K562 (cell line): ENCODE measurements at regions not wholly inside any gene's neighbourhood (a gene's known extent, or its start where the extent isn't known, plus 50 kb on each side); places are given as distances from the start of the nearest gene placed in this dataset.

Source experiments
- CTCF ChIP-seq, 3 experiments: IDR thresholded peaks in 2 of 3; conservative IDR thresholded peaks in 1 of 3; 2 replicates each; pipeline ENCODE4 v1.5.1; 2011 to 2012; ENCODE audit warnings: low read length in 3 of 3, mild to moderate bottlenecking in 3 of 3, control low read depth in 2 of 3, improper control_type of control experiment in 1 of 3, inconsistent platforms in 1 of 3, low read depth in 1 of 3, mixed read lengths in 1 of 3, moderate library complexity in 1 of 3; ENCODE audit not compliant: insufficient read depth in 2 of 3
- EZH2 ChIP-seq: IDR thresholded peaks from 2 replicates; pipeline ENCODE4 v1.6.1; 2012; ENCODE audit warnings: low read depth, mild to moderate bottlenecking, inconsistent platforms, low read length, borderline replicate concordance
- JUN ChIP-seq, 2 experiments: sonication (generic) in 1 of 2; formaldehyde crosslinking in 1 of 2; IDR thresholded peaks; 2 replicates each; pipeline versions ENCODE4 v1.6.1 to v1.8.0; 2012 to 2022; ENCODE audit warnings: borderline replicate concordance in 2 of 2, mild to moderate bottlenecking in 2 of 2, improper control_type of control experiment in 1 of 2, low read depth in 1 of 2, low read length in 1 of 2, missing genetic modification reagents in 1 of 2
- NCOA2 ChIP-seq, 2 experiments: fragments of 450-650 bp; IDR thresholded peaks; 2 replicates each; pipeline ENCODE4 v1.6.1; 2018; ENCODE audit warnings: mild to moderate bottlenecking in 2 of 2, moderate library complexity in 1 of 2; ENCODE audit not compliant: partially characterized antibody in 2 of 2
- NR1H2 ChIP-seq: sonication (generic); formaldehyde crosslinking; IDR thresholded peaks from 2 replicates; pipeline ENCODE4 v1.4.0; 2020; ENCODE audit warnings: mild to moderate bottlenecking, missing genetic modification reagents
- POLR2AphosphoS5 ChIP-seq: IDR thresholded peaks from 2 replicates; pipeline ENCODE4 v1.6.1; 2011; ENCODE audit warnings: mild to moderate bottlenecking, low read depth, low read length, moderate library complexity; ENCODE audit not compliant: control insufficient read depth, insufficient read depth
- SMARCB1 ChIP-seq: IDR thresholded peaks from 2 replicates; pipeline ENCODE4 v1.6.1; 2011; ENCODE audit warnings: improper control_type of control experiment, low read depth; ENCODE audit not compliant: insufficient read length
- STAG1 ChIP-seq: sonication (generic); formaldehyde crosslinking; IDR thresholded peaks from 2 replicates; pipeline ENCODE4 v1.5.0; 2020; ENCODE audit warnings: missing genetic modification reagents, borderline replicate concordance
- ZNF384 ChIP-seq: IDR thresholded peaks from 2 replicates; pipeline ENCODE4 v1.6.1; 2012; ENCODE audit warnings: low read depth, low read length, improper control_type of control experiment
- TF ChIP-seq, protein P1 (sequence below): fragments of 450-650 bp; IDR thresholded peaks from 2 replicates; pipeline ENCODE4 v1.6.1; 2016; ENCODE audit warnings: mild to moderate bottlenecking
- TF ChIP-seq, protein P2 (sequence below): sonication (generic); formaldehyde crosslinking; IDR thresholded peaks from 2 replicates; pipeline ENCODE4 v1.8.1; 2023; ENCODE audit warnings: mild to moderate bottlenecking, missing genetic modification reagents

DNA sequence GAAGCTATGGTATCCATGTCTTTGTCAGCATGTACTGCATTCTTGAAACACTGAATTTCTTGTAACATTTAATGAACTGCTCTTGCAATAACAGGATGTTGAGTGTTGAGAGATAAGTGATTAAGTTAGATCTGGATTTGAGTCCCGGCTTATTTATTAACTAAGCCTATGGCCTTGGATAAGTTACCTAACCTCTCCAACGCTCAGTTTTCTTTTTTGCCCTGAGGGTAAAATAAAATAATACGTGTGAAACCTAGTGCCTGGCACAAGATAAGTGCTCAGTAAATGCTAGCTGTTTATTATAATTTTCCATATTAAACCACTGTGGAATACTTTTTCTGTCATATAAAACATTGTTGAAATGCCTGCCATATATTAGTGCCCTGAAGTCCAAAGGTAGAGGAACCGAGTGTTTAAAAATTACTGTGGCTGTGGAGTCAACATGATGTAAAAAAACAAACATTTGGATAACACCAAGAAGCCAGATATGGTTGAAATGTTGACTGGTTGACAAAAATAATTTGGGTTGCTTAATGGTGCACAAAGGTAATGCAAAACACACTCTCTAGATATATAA, 58.6 kb upstream of the ALB start:
- TF ChIP-seq NR1H2 (CRISPR knock-in tag) (no peak), SMARCB1 (no peak), JUN (IDR thresholded peaks at IDR 0.05; ENCODE audit: borderline replicate concordance, low read depth, low read length) (no peak), JUN (CRISPR knock-in tag; IDR thresholded peaks at IDR 0.05; ENCODE audit: borderline replicate concordance) (no peak), NCOA2 (IDR thresholded peaks at IDR 0.05; ENCODE audit: partially characterized antibody in 2 of 2) (no peak), CTCF (IDR thresholded peaks at IDR 0.05 in 2 of 3, conservative IDR thresholded peaks at IDR 0.05 in 1 of 3; ENCODE audit: insufficient read depth in 2 of 3, low read depth in 1 of 3, low read length in 3 of 3) (no peak), ZNF384 (no peak), POLR2AphosphoS5 (no peak), STAG1 (CRISPR knock-in tag) (no peak), EZH2 (no peak)
- TF ChIP-seq, protein P1, sequence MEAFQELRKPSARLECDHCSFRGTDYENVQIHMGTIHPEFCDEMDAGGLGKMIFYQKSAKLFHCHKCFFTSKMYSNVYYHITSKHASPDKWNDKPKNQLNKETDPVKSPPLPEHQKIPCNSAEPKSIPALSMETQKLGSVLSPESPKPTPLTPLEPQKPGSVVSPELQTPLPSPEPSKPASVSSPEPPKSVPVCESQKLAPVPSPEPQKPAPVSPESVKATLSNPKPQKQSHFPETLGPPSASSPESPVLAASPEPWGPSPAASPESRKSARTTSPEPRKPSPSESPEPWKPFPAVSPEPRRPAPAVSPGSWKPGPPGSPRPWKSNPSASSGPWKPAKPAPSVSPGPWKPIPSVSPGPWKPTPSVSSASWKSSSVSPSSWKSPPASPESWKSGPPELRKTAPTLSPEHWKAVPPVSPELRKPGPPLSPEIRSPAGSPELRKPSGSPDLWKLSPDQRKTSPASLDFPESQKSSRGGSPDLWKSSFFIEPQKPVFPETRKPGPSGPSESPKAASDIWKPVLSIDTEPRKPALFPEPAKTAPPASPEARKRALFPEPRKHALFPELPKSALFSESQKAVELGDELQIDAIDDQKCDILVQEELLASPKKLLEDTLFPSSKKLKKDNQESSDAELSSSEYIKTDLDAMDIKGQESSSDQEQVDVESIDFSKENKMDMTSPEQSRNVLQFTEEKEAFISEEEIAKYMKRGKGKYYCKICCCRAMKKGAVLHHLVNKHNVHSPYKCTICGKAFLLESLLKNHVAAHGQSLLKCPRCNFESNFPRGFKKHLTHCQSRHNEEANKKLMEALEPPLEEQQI = no peak
- TF ChIP-seq, protein P2, sequence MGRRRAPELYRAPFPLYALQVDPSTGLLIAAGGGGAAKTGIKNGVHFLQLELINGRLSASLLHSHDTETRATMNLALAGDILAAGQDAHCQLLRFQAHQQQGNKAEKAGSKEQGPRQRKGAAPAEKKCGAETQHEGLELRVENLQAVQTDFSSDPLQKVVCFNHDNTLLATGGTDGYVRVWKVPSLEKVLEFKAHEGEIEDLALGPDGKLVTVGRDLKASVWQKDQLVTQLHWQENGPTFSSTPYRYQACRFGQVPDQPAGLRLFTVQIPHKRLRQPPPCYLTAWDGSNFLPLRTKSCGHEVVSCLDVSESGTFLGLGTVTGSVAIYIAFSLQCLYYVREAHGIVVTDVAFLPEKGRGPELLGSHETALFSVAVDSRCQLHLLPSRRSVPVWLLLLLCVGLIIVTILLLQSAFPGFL (CRISPR knock-in tag) = no peak
